Adrenal gland (tissue), 5 donors: ENCODE measurements at regions not wholly inside any gene's neighbourhood (a gene's known extent, or its start where the extent isn't known, plus 50 kb on each side); places are given as distances from the start of the nearest gene placed in this dataset.

ENCODE experiments used
- CTCF ChIP-seq, 6 experiments: fragments of 450-650 bp in 4 of 6; fragments of 200-600 bp in 2 of 6; sonication (generic) in 1 of 6; IDR thresholded peaks; 1 replicate in 5 of 6; 2 replicates in 1 of 6; pipeline versions ENCODE4 v1.5.1 to v1.8.0; 2016 to 2021; ENCODE audit warnings: antibody characterized with exemption in 6 of 6, mild to moderate bottlenecking in 2 of 6, moderate library complexity in 1 of 6
- POLR2A ChIP-seq, 2 donors: fragments of 450-650 bp; IDR thresholded peaks; one replicate each; pipeline ENCODE4 v1.6.1; 2017; ENCODE audit warnings: antibody characterized with exemption in 2 of 2, mild to moderate bottlenecking in 2 of 2, moderate library complexity in 1 of 2
- donor health status: DM: no; HTN: no; CAD: no.

GRCh38 chrX:40880712-40881111, 145.4 kb upstream of the MED14 start:
- no peak for TF ChIP-seq POLR2A (IDR thresholded peaks at IDR 0.05)
- no peak for TF ChIP-seq CTCF (IDR thresholded peaks at IDR 0.05)
